Spleen (tissue), 11 donors: ENCODE measurements at regions not wholly inside any gene's neighbourhood (a gene's known extent, or its start where the extent isn't known, plus 50 kb on each side); places are given as distances from the start of the nearest gene placed in this dataset.
"Not testable (repeated sequence)": the region's sequence is repeated elsewhere in the genome, so short reads cannot be mapped to it uniquely, and the experiment has no call there.

Source experiments
- DNase-seq: peaks from one replicate; pipeline ENCODE4 v3.0.0-alpha.2; 2020
- H3K27ac ChIP-seq, 8 donors: fragments of 200-600 bp; sonication (generic) in 7 of 8; 1 replicate in 4 of 8; 2 replicates in 4 of 8; pipeline versions ENCODE4 v1.5.0 to v1.8.0; 2016 to 2021; ENCODE audit warnings: inconsistent platforms in 4 of 8, mild to moderate bottlenecking in 4 of 8, moderate library complexity in 1 of 8
- H3K27me3 ChIP-seq, 7 donors: fragments of 200-600 bp; sonication (generic) in 6 of 7; replicated peaks in 1 of 7; 1 replicate in 4 of 7; 2 replicates in 3 of 7; pipeline versions ENCODE4 v1.5.0 to v1.8.0; 2016 to 2021; ENCODE audit warnings: inconsistent platforms in 3 of 7, mild to moderate bottlenecking in 1 of 7
- H3K36me3 ChIP-seq, 6 donors: fragments of 200-600 bp; sonication (generic) in 5 of 6; 1 replicate in 4 of 6; 2 replicates in 2 of 6; pipeline versions ENCODE4 v1.5.0 to v1.8.0; 2016 to 2021; ENCODE audit warnings: inconsistent platforms in 2 of 6
- H3K4me1 ChIP-seq, 6 donors: fragments of 200-600 bp; sonication (generic) in 5 of 6; 1 replicate in 3 of 6; 2 replicates in 3 of 6; pipeline versions ENCODE4 v1.5.0 to v1.8.0; 2016 to 2021; ENCODE audit warnings: inconsistent platforms in 3 of 6
- H3K4me3 ChIP-seq, 8 donors: fragments of 200-600 bp; sonication (generic) in 7 of 8; 1 replicate in 4 of 8; 2 replicates in 4 of 8; pipeline versions ENCODE4 v1.5.0 to v1.8.0; 2016 to 2021; ENCODE audit warnings: inconsistent platforms in 4 of 8, mild to moderate bottlenecking in 4 of 8, moderate library complexity in 2 of 8
- H3K9me3 ChIP-seq, 8 donors: fragments of 200-600 bp; sonication (generic) in 7 of 8; 1 replicate in 4 of 8; 2 replicates in 4 of 8; pipeline versions ENCODE4 v1.5.0 to v1.8.0; 2016 to 2021; ENCODE audit warnings: inconsistent platforms in 4 of 8
- WGBS, 5 donors: extraction: QIAGEN DNeasy Blood & Tissue Kit in 3 of 5; methylation state at CpG; one replicate each; pipeline versions ENCODE4 v1.1.5 to v1.1.7; 2013 to 2018; 5-methylcytosine and 5-hydroxymethylcytosine counted together
- intact Hi-C: fragments of 100-400 bp; cut with DNase I; formaldehyde crosslinking; loops from one replicate; pipeline ENCODE4 v1.15.0; 2023; ENCODE audit warnings: low total_unique reads
- donor health status: healthy with polysubstance abuse.
- donor health status: DM: no; HTN: no; CAD: no; lungs with moderate emphysema.
- donor health status: DM: no; HTN: no; CAD: no.
- donor health status: Bipolar disorder and iron deficiency.
- donor health status: healthy.
- donor health status: DM: no; HTN: no; CAD: no.
- donor health status: DM: yes; HTN: yes; CAD: no.

GRCh38 chr21:6098191-6098935 is 4423.0 kb upstream of the TPTE start:
- H3K27me3 ChIP-seq, H3K9me3 ChIP-seq, H3K4me1 ChIP-seq, intact Hi-C loops, H3K27ac ChIP-seq, H3K4me3 ChIP-seq, H3K36me3 ChIP-seq: not testable (repeated sequence)
- 76 to 89% (median 83%) methylated on average over 7 of the region's 8 CpGs; no CpG with 5 or more reads in 2 of the 5 donors for WGBS, 5 donors
- peak; percentile 29 for DNase-seq

GRCh38 chr21:6101588-6101987 is 4419.8 kb upstream of the TPTE start:
- H3K4me1 ChIP-seq, H3K36me3 ChIP-seq, H3K9me3 ChIP-seq, intact Hi-C loops, H3K4me3 ChIP-seq, H3K27ac ChIP-seq, H3K27me3 ChIP-seq, DNase-seq: not testable (repeated sequence)
- WGBS, 5 donors, result no CpG with 5 or more reads among the region's 9 CpGs

GRCh38 chr21:6104546-6104945 is 4416.8 kb upstream of the TPTE start:
- H3K27me3 ChIP-seq, H3K4me1 ChIP-seq, H3K9me3 ChIP-seq, H3K36me3 ChIP-seq, intact Hi-C loops, H3K27ac ChIP-seq, H3K4me3 ChIP-seq, DNase-seq: not testable (repeated sequence)
- no CpG with 5 or more reads among the region's 8 CpGs for WGBS, 5 donors

GRCh38 chr21:6106686-6107567 is 4414.5 kb upstream of the TPTE start:
- H3K9me3 ChIP-seq, H3K27ac ChIP-seq, H3K36me3 ChIP-seq, H3K4me1 ChIP-seq, H3K4me3 ChIP-seq, H3K27me3 ChIP-seq, intact Hi-C loops: not testable (repeated sequence)
- DNase-seq, result peak; percentile 40
- 63 to 70% (median 64%) methylated on average over 4 to 12 of the region's 26 CpGs; no CpG with 5 or more reads in 2 of the 5 donors for WGBS, 5 donors

GRCh38 chr21:6108894-6109293 is 4412.5 kb upstream of the TPTE start:
- DNase-seq, H3K4me1 ChIP-seq, H3K27me3 ChIP-seq, H3K27ac ChIP-seq, intact Hi-C loops, H3K9me3 ChIP-seq, H3K36me3 ChIP-seq, H3K4me3 ChIP-seq: not testable (repeated sequence)
- WGBS, 5 donors, result no CpG with 5 or more reads among the region's 6 CpGs

- DNase-seq, result peak; percentile 7
- H3K9me3 ChIP-seq, H3K36me3 ChIP-seq, H3K27ac ChIP-seq, intact Hi-C loops, H3K4me1 ChIP-seq, H3K27me3 ChIP-seq, H3K4me3 ChIP-seq: not testable (repeated sequence)
- WGBS, 5 donors, result 30 to 51% methylated on average over 2 to 8 of the region's 13 CpGs; no CpG with 5 or more reads in 3 of the 5 donors
These were observed 4411.6 kb upstream of the TPTE start for GRCh38 chr21:6109774-6110173.

GRCh38 chr21:6110716-6111343 is 4410.6 kb upstream of the TPTE start:
- WGBS, 5 donors, result no CpG with 5 or more reads among the region's 110 CpGs
- DNase-seq, H3K27me3 ChIP-seq, H3K4me1 ChIP-seq, intact Hi-C loops, H3K36me3 ChIP-seq, H3K9me3 ChIP-seq: not testable (repeated sequence)
- Histone ChIP-seq H3K27ac (peak overlapping the region in 1 of 8 donors; percentile 76), H3K4me3 (peak overlapping the region in 2 of 8 donors; percentile 40 to 59)

GRCh38 chr21:6111354-6111753 is 4410.0 kb upstream of the TPTE start:
- intact Hi-C loops, H3K36me3 ChIP-seq, H3K9me3 ChIP-seq, H3K4me1 ChIP-seq, H3K27me3 ChIP-seq: not testable (repeated sequence)
- H3K4me3 ChIP-seq, result peak overlapping the region in 3 of 8 donors; percentile 27 to 59 (median 40)
- 4% methylated on average over 10 of the region's 46 CpGs; no CpG with 5 or more reads in 4 of the 5 donors for WGBS, 5 donors
- H3K27ac ChIP-seq, result peak overlapping the region in 1 of 8 donors; percentile 76
- DNase-seq, result peak; percentile 86

GRCh38 chr21:6118336-6118735 is 4403.0 kb upstream of the TPTE start:
- H3K36me3 ChIP-seq, H3K4me3 ChIP-seq, intact Hi-C loops, H3K27ac ChIP-seq, H3K27me3 ChIP-seq, H3K4me1 ChIP-seq, H3K9me3 ChIP-seq: not testable (repeated sequence)
- DNase-seq, result peak; percentile 51
- 88 to 91% (median 91%) methylated on average over 4 to 5 of the region's 18 CpGs; no CpG with 5 or more reads in 2 of the 5 donors for WGBS, 5 donors

GRCh38 chr21:6120863-6121262 is 4400.5 kb upstream of the TPTE start:
- intact Hi-C loops, H3K36me3 ChIP-seq, H3K27ac ChIP-seq, H3K4me1 ChIP-seq, H3K9me3 ChIP-seq, H3K4me3 ChIP-seq, H3K27me3 ChIP-seq: not testable (repeated sequence)
- DNase-seq, result peak; percentile 56
- WGBS, 5 donors, result 93 to 97% (median 95%) methylated on average over 10 to 15 of the region's 28 CpGs; no CpG with 5 or more reads in 2 of the 5 donors

GRCh38 chr21:6122629-6123028 is 4398.8 kb upstream of the TPTE start:
- H3K4me3 ChIP-seq, H3K9me3 ChIP-seq, H3K27ac ChIP-seq, intact Hi-C loops, DNase-seq, H3K36me3 ChIP-seq, H3K4me1 ChIP-seq, H3K27me3 ChIP-seq: not testable (repeated sequence)
- 40 to 78% (median 63%) methylated on average over 1 to 9 of the region's 13 CpGs for WGBS, 5 donors
